ENCODE measurements at regions not wholly inside any gene's neighbourhood (a gene's known extent, or its start where the extent isn't known, plus 50 kb on each side); places are given as distances from the start of the nearest gene placed in this dataset.

DNA sequence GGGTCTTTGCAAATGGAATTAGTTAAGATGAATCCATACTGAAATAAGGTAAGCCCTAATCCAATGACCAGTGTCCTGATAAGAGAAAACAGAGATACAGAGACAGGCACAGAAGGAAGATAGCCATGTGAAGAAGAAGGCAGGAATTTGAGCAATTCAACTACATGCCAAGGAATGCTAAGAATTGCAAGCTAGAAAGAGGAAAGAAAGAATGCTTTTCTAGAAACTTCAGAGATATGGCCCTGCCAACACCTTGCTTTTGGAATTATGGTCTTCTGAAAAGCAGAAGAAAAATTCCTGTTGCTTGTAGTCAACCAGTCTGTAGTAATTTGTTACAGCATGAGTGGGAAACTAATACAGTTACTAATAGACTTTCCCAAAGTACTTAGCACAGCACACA, 111.3 kb downstream of the SLC17A6 start:
- TF ChIP-seq CEBPB (IDR thresholded peaks at IDR 0.05; ENCODE audit: low read depth, low read length) (no peak), POLR2A (IDR thresholded peaks at IDR 0.05; ENCODE audit: control extremely low read depth in 1 of 2, low read depth in 2 of 2, low read length in 2 of 2) (no peak), MAFK (IDR thresholded peaks at IDR 0.05; ENCODE audit: low read depth, low read length) (no peak), KDM5A (IDR thresholded peaks at IDR 0.05; ENCODE audit: low read length) (no peak), RAD21 (IDR thresholded peaks at IDR 0.05 in 1 of 2, conservative IDR thresholded peaks at IDR 0.05 in 1 of 2; ENCODE audit: low read depth in 2 of 2, low read length in 2 of 2) (no peak)
- TF ChIP-seq, protein P1, sequence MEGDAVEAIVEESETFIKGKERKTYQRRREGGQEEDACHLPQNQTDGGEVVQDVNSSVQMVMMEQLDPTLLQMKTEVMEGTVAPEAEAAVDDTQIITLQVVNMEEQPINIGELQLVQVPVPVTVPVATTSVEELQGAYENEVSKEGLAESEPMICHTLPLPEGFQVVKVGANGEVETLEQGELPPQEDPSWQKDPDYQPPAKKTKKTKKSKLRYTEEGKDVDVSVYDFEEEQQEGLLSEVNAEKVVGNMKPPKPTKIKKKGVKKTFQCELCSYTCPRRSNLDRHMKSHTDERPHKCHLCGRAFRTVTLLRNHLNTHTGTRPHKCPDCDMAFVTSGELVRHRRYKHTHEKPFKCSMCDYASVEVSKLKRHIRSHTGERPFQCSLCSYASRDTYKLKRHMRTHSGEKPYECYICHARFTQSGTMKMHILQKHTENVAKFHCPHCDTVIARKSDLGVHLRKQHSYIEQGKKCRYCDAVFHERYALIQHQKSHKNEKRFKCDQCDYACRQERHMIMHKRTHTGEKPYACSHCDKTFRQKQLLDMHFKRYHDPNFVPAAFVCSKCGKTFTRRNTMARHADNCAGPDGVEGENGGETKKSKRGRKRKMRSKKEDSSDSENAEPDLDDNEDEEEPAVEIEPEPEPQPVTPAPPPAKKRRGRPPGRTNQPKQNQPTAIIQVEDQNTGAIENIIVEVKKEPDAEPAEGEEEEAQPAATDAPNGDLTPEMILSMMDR (IDR thresholded peaks at IDR 0.05; ENCODE audit: control extremely low read depth in 1 of 3, insufficient read depth in 1 of 3, low read depth in 1 of 3, low read length in 3 of 3) = no peak
- TF ChIP-seq, protein P2, sequence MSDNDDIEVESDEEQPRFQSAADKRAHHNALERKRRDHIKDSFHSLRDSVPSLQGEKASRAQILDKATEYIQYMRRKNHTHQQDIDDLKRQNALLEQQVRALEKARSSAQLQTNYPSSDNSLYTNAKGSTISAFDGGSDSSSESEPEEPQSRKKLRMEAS (IDR thresholded peaks at IDR 0.05) = no peak

All from H1 (cell line).